Hepatocyte (in vitro differentiated cells): ENCODE measurements at regions not wholly inside any gene's neighbourhood (a gene's known extent, or its start where the extent isn't known, plus 50 kb on each side); places are given as distances from the start of the nearest gene placed in this dataset.

ENCODE experiments used
- DNase-seq: peaks from one replicate; pipeline ENCODE4 v3.0.0-alpha.2; 2016; ENCODE audit warnings: low spot score
- H2AFZ ChIP-seq: fragments of 200-600 bp; sonication (generic); 2 replicates; pipeline ENCODE4 v1.6.0; 2016; ENCODE audit warnings: antibody characterized with exemption, mild to moderate bottlenecking
- H3K27ac ChIP-seq: fragments of 200-600 bp; sonication (generic); 2 replicates; pipeline ENCODE4 v1.5.1; 2016; ENCODE audit warnings: mild to moderate bottlenecking
- H3K27me3 ChIP-seq: fragments of 200-600 bp; sonication (generic); 2 replicates; pipeline ENCODE4 v1.6.1; 2016
- H3K36me3 ChIP-seq: fragments of 200-600 bp; sonication (generic); replicated peaks from 2 replicates; pipeline ENCODE4 v1.5.1; 2016; ENCODE audit warnings: low read depth; ENCODE audit not compliant: insufficient read depth
- H3K4me1 ChIP-seq: fragments of 200-600 bp; sonication (generic); 2 replicates; pipeline ENCODE4 v1.5.1; 2016; ENCODE audit warnings: mild to moderate bottlenecking, moderate library complexity; ENCODE audit not compliant: insufficient read depth
- H3K4me2 ChIP-seq: fragments of 200-600 bp; sonication (generic); 2 replicates; pipeline ENCODE4 v1.6.0; 2016
- H3K4me3 ChIP-seq: fragments of 200-600 bp; sonication (generic); 2 replicates; pipeline ENCODE4 v1.5.1; 2016; ENCODE audit warnings: mild to moderate bottlenecking
- H3K79me2 ChIP-seq: fragments of 200-600 bp; sonication (generic); 2 replicates; pipeline ENCODE4 v1.6.0; 2017; ENCODE audit warnings: mild to moderate bottlenecking
- H3K9me2 ChIP-seq: fragments of 200-600 bp; sonication (generic); replicated peaks from 2 replicates; pipeline ENCODE4 v1.6.0; 2017; ENCODE audit warnings: mild to moderate bottlenecking; ENCODE audit not compliant: insufficient read depth
- H3K9me3 ChIP-seq: fragments of 200-600 bp; sonication (generic); 2 replicates; pipeline ENCODE4 v1.5.1; 2016; ENCODE audit warnings: low read depth, mild to moderate bottlenecking
- H4K20me1 ChIP-seq: fragments of 200-600 bp; sonication (generic); 2 replicates; pipeline ENCODE4 v1.6.0; 2016; ENCODE audit warnings: mild to moderate bottlenecking; ENCODE audit not compliant: insufficient read depth, poor library complexity, severe bottlenecking
- CTCF ChIP-seq: fragments of 200-600 bp; sonication (generic); IDR thresholded peaks from 2 replicates; pipeline ENCODE4 v1.5.1; 2016; ENCODE audit warnings: antibody characterized with exemption, mild to moderate bottlenecking; ENCODE audit not compliant: poor library complexity
- EZH2 ChIP-seq: fragments of 200-600 bp; sonication (generic); IDR thresholded peaks from 2 replicates; pipeline ENCODE4 v1.6.1; 2016; ENCODE audit warnings: antibody characterized with exemption, mild to moderate bottlenecking, borderline replicate concordance
- EZH2phosphoT487 ChIP-seq: fragments of 200-600 bp; sonication (generic); IDR thresholded peaks from one replicate; pipeline ENCODE4 v1.6.1; 2018; ENCODE audit warnings: antibody characterized with exemption, mild to moderate bottlenecking, low read depth, moderate library complexity; ENCODE audit not compliant: unreplicated experiment, severe bottlenecking
- WGBS: methylation state at CpG from one replicate; pipeline ENCODE4 v1.1.6; 2016; ENCODE audit warnings: low lambda C conversion rate; ENCODE audit errors: missing lambda C conversion rate; 5-methylcytosine and 5-hydroxymethylcytosine counted together

- Histone ChIP-seq H3K9me2 (no peaks in the 10 kb centered on the region), H3K79me2 (no peaks in the 10 kb centered on the region), H4K20me1 (no peaks in the 10 kb centered on the region), H3K9me3 (no peaks in the 10 kb centered on the region), H3K27ac (peak overlapping the region; percentile 47), H3K4me2 (peak overlapping the region; percentile 23), H3K36me3 (no peaks in the 10 kb centered on the region), H2AFZ (peak overlapping the region; percentile 40), H3K27me3 (no peaks in the 10 kb centered on the region), H3K4me3 (no peak overlapping the region), H3K4me1 (peaks cover 11% of the 10 kb centered on the region)
- TF ChIP-seq EZH2phosphoT487 (no peak), CTCF (peak; percentile 4), EZH2 (no peak)
- WGBS, result 19% methylated on average over 9 of the region's 9 CpGs
- peak; percentile 66 for DNase-seq
Measured at GRCh38 chr6:125584468-125584939, 164.9 kb upstream of the HEY2 start.

- Histone ChIP-seq H3K79me2 (no peaks in the 10 kb centered on the region), H3K4me1 (peaks cover 11% of the 10 kb centered on the region), H4K20me1 (no peaks in the 10 kb centered on the region), H3K36me3 (no peaks in the 10 kb centered on the region), H2AFZ (no peak overlapping the region), H3K4me2 (no peak overlapping the region), H3K4me3 (no peak overlapping the region), H3K9me3 (no peaks in the 10 kb centered on the region), H3K27ac (no peak overlapping the region), H3K9me2 (no peaks in the 10 kb centered on the region), H3K27me3 (no peaks in the 10 kb centered on the region)
- DNase-seq, result no peak
- TF ChIP-seq CTCF, result no peak
- TF ChIP-seq EZH2phosphoT487, result no peak
- no peak for TF ChIP-seq EZH2
- WGBS, result 89% methylated on average over 4 of the region's 4 CpGs
Measured at GRCh38 chr6:125585470-125585869, 164.0 kb upstream of the HEY2 start.

- H3K4me3 ChIP-seq, result no peak overlapping the region
- no peaks in the 10 kb centered on the region for H3K79me2 ChIP-seq
- H3K27me3 ChIP-seq, result no peaks in the 10 kb centered on the region
- TF ChIP-seq EZH2phosphoT487, result no peak
- no peak for TF ChIP-seq EZH2
- no peak for TF ChIP-seq CTCF
- no peak overlapping the region for H3K27ac ChIP-seq
- DNase-seq, result no peak
- no peaks in the 10 kb centered on the region for H3K9me3 ChIP-seq
- WGBS, result 78% methylated on average over 3 of the region's 3 CpGs
- H3K4me2 ChIP-seq, result no peak overlapping the region
- H3K4me1 ChIP-seq, result peaks cover 11% of the 10 kb centered on the region
- H2AFZ ChIP-seq, result no peak overlapping the region
- H4K20me1 ChIP-seq, result no peaks in the 10 kb centered on the region
- H3K9me2 ChIP-seq, result no peaks in the 10 kb centered on the region
- no peaks in the 10 kb centered on the region for H3K36me3 ChIP-seq
Measured at GRCh38 chr6:125586074-125586473, 163.4 kb upstream of the HEY2 start.

- Histone ChIP-seq H3K27ac (no peak overlapping the region), H3K4me1 (peaks cover 11% of the 10 kb centered on the region), H3K4me3 (no peak overlapping the region), H3K79me2 (no peaks in the 10 kb centered on the region), H3K4me2 (no peak overlapping the region), H3K36me3 (no peaks in the 10 kb centered on the region), H3K9me3 (no peaks in the 10 kb centered on the region), H3K27me3 (no peaks in the 10 kb centered on the region), H3K9me2 (no peaks in the 10 kb centered on the region), H4K20me1 (no peaks in the 10 kb centered on the region), H2AFZ (no peak overlapping the region)
- TF ChIP-seq CTCF (no peak), EZH2 (no peak), EZH2phosphoT487 (no peak)
- DNase-seq, result no peak
- WGBS, result 100% methylated on average over 1 of the region's 1 CpG
Measured at GRCh38 chr6:125586605-125587004, 162.8 kb upstream of the HEY2 start.
